ENCODE measurements at regions not wholly inside any gene's neighbourhood (a gene's known extent, or its start where the extent isn't known, plus 50 kb on each side); places are given as distances from the start of the nearest gene placed in this dataset.

DNA sequence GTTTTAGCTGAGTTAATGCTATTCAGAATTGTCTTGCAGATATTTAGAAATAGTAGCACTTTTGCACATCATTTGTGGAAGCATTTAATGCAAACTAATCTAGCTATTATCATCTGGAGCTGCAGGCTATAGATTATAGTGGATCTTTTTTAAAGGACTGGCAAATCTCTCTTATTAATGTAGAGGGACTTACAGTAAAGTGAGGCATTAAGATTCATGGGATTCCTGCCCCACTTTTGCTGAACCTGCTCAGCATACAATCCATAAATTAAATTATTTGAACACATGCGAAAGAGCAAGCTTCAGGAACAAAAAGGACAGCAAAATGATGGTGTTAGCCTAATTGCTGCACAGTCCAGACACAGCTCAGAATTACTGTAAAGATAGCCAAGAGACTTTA is 477.7 kb downstream of the DCDC2C start:
- TF ChIP-seq, protein P1, sequence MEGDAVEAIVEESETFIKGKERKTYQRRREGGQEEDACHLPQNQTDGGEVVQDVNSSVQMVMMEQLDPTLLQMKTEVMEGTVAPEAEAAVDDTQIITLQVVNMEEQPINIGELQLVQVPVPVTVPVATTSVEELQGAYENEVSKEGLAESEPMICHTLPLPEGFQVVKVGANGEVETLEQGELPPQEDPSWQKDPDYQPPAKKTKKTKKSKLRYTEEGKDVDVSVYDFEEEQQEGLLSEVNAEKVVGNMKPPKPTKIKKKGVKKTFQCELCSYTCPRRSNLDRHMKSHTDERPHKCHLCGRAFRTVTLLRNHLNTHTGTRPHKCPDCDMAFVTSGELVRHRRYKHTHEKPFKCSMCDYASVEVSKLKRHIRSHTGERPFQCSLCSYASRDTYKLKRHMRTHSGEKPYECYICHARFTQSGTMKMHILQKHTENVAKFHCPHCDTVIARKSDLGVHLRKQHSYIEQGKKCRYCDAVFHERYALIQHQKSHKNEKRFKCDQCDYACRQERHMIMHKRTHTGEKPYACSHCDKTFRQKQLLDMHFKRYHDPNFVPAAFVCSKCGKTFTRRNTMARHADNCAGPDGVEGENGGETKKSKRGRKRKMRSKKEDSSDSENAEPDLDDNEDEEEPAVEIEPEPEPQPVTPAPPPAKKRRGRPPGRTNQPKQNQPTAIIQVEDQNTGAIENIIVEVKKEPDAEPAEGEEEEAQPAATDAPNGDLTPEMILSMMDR (conservative IDR thresholded peaks at IDR 0.05; ENCODE audit: low read length): no peak
- TF ChIP-seq EZH2phosphoT487 (IDR thresholded peaks at IDR 0.05; ENCODE audit: borderline replicate concordance): no peak
